Hepatocyte (in vitro differentiated cells): ENCODE measurements at regions not wholly inside any gene's neighbourhood (a gene's known extent, or its start where the extent isn't known, plus 50 kb on each side); places are given as distances from the start of the nearest gene placed in this dataset.

Experiments
- DNase-seq: peaks from one replicate; pipeline ENCODE4 v3.0.0-alpha.2; 2016; ENCODE audit warnings: low spot score
- H2AFZ ChIP-seq: fragments of 200-600 bp; sonication (generic); 2 replicates; pipeline ENCODE4 v1.6.0; 2016; ENCODE audit warnings: antibody characterized with exemption, mild to moderate bottlenecking
- H3K27ac ChIP-seq: fragments of 200-600 bp; sonication (generic); 2 replicates; pipeline ENCODE4 v1.5.1; 2016; ENCODE audit warnings: mild to moderate bottlenecking
- H3K27me3 ChIP-seq: fragments of 200-600 bp; sonication (generic); 2 replicates; pipeline ENCODE4 v1.6.1; 2016
- H3K36me3 ChIP-seq: fragments of 200-600 bp; sonication (generic); replicated peaks from 2 replicates; pipeline ENCODE4 v1.5.1; 2016; ENCODE audit warnings: low read depth; ENCODE audit not compliant: insufficient read depth
- H3K4me1 ChIP-seq: fragments of 200-600 bp; sonication (generic); 2 replicates; pipeline ENCODE4 v1.5.1; 2016; ENCODE audit warnings: mild to moderate bottlenecking, moderate library complexity; ENCODE audit not compliant: insufficient read depth
- H3K4me2 ChIP-seq: fragments of 200-600 bp; sonication (generic); 2 replicates; pipeline ENCODE4 v1.6.0; 2016
- H3K4me3 ChIP-seq: fragments of 200-600 bp; sonication (generic); 2 replicates; pipeline ENCODE4 v1.5.1; 2016; ENCODE audit warnings: mild to moderate bottlenecking
- H3K79me2 ChIP-seq: fragments of 200-600 bp; sonication (generic); 2 replicates; pipeline ENCODE4 v1.6.0; 2017; ENCODE audit warnings: mild to moderate bottlenecking
- H3K9me2 ChIP-seq: fragments of 200-600 bp; sonication (generic); replicated peaks from 2 replicates; pipeline ENCODE4 v1.6.0; 2017; ENCODE audit warnings: mild to moderate bottlenecking; ENCODE audit not compliant: insufficient read depth
- H3K9me3 ChIP-seq: fragments of 200-600 bp; sonication (generic); 2 replicates; pipeline ENCODE4 v1.5.1; 2016; ENCODE audit warnings: low read depth, mild to moderate bottlenecking
- H4K20me1 ChIP-seq: fragments of 200-600 bp; sonication (generic); 2 replicates; pipeline ENCODE4 v1.6.0; 2016; ENCODE audit warnings: mild to moderate bottlenecking; ENCODE audit not compliant: insufficient read depth, poor library complexity, severe bottlenecking
- CTCF ChIP-seq: fragments of 200-600 bp; sonication (generic); IDR thresholded peaks from 2 replicates; pipeline ENCODE4 v1.5.1; 2016; ENCODE audit warnings: antibody characterized with exemption, mild to moderate bottlenecking; ENCODE audit not compliant: poor library complexity
- EZH2 ChIP-seq: fragments of 200-600 bp; sonication (generic); IDR thresholded peaks from 2 replicates; pipeline ENCODE4 v1.6.1; 2016; ENCODE audit warnings: antibody characterized with exemption, mild to moderate bottlenecking, borderline replicate concordance
- EZH2phosphoT487 ChIP-seq: fragments of 200-600 bp; sonication (generic); IDR thresholded peaks from one replicate; pipeline ENCODE4 v1.6.1; 2018; ENCODE audit warnings: antibody characterized with exemption, mild to moderate bottlenecking, low read depth, moderate library complexity; ENCODE audit not compliant: unreplicated experiment, severe bottlenecking
- WGBS: methylation state at CpG from one replicate; pipeline ENCODE4 v1.1.6; 2016; ENCODE audit warnings: low lambda C conversion rate; ENCODE audit errors: missing lambda C conversion rate; 5-methylcytosine and 5-hydroxymethylcytosine counted together

GRCh38 chr3:161573136-161573535 is 76.5 kb downstream of the OTOL1 start:
- Histone ChIP-seq H3K9me2 (no peaks in the 10 kb centered on the region), H3K79me2 (no peaks in the 10 kb centered on the region), H3K27ac (no peak overlapping the region), H3K4me2 (no peak overlapping the region), H4K20me1 (no peaks in the 10 kb centered on the region), H3K27me3 (no peaks in the 10 kb centered on the region), H3K36me3 (no peaks in the 10 kb centered on the region), H3K4me1 (no peaks in the 10 kb centered on the region), H3K9me3 (no peaks in the 10 kb centered on the region), H2AFZ (no peak overlapping the region), H3K4me3 (no peak overlapping the region)
- WGBS = 88% methylated on average over 1 of the region's 1 CpG
- DNase-seq = no peak
- TF ChIP-seq EZH2 = no peak
- no peak for TF ChIP-seq CTCF
- TF ChIP-seq EZH2phosphoT487 = no peak

- WGBS = 85% methylated on average over 2 of the region's 2 CpGs
- Histone ChIP-seq H3K27ac (no peak overlapping the region), H4K20me1 (no peaks in the 10 kb centered on the region), H3K36me3 (no peaks in the 10 kb centered on the region), H3K9me2 (no peaks in the 10 kb centered on the region), H3K4me2 (no peak overlapping the region), H3K79me2 (no peaks in the 10 kb centered on the region), H2AFZ (no peak overlapping the region), H3K9me3 (no peaks in the 10 kb centered on the region), H3K4me3 (no peak overlapping the region), H3K4me1 (no peaks in the 10 kb centered on the region), H3K27me3 (no peaks in the 10 kb centered on the region)
- no peak for TF ChIP-seq EZH2phosphoT487
- TF ChIP-seq CTCF = no peak
- no peak for TF ChIP-seq EZH2
- no peak for DNase-seq
These were observed 79.3 kb downstream of the OTOL1 start for GRCh38 chr3:161575901-161576300.

- no peak for DNase-seq
- Histone ChIP-seq H3K9me3 (no peaks in the 10 kb centered on the region), H3K4me2 (peak overlapping the region; percentile 46), H3K27ac (no peak overlapping the region), H3K4me1 (no peaks in the 10 kb centered on the region), H3K79me2 (no peaks in the 10 kb centered on the region), H3K4me3 (no peak overlapping the region), H4K20me1 (no peaks in the 10 kb centered on the region), H3K36me3 (no peaks in the 10 kb centered on the region), H3K9me2 (no peaks in the 10 kb centered on the region), H2AFZ (no peak overlapping the region), H3K27me3 (no peaks in the 10 kb centered on the region)
- 74% methylated on average over 2 of the region's 2 CpGs for WGBS
- TF ChIP-seq CTCF (no peak), EZH2phosphoT487 (no peak), EZH2 (no peak)
These were observed 79.7 kb downstream of the OTOL1 start for GRCh38 chr3:161576311-161576710.
